ENCODE measurements at regions not wholly inside any gene's neighbourhood (a gene's known extent, or its start where the extent isn't known, plus 50 kb on each side); places are given as distances from the start of the nearest gene placed in this dataset.
"Not testable (repeated sequence)": the region's sequence is repeated elsewhere in the genome, so short reads cannot be mapped to it uniquely, and the experiment has no call there.

- no peak for TF ChIP-seq POLR2A (IDR thresholded peaks at IDR 0.05)
- TF ChIP-seq CTCF (IDR thresholded peaks at IDR 0.05), result no peak
- H3K36me3 ChIP-seq, result no peaks in the 10 kb centered on the region
- intact Hi-C loops (cut with DNase I), result no loop called here
- no peaks in the 10 kb centered on the region for H3K27me3 ChIP-seq
- H3K9me3 ChIP-seq, result peaks cover 0 to 5% (median 0%) of the 10 kb centered on the region in 3 donors
- DNase-seq, result no peak
- H3K27ac ChIP-seq, result no peak overlapping the region
- no peak overlapping the region for H3K4me3 ChIP-seq
- 50% methylated on average over 1 of the region's 1 CpG; no CpG with 5 or more reads in 1 of the 2 donors for WGBS, 2 donors
- peaks cover 0 to 7% (median 0%) of the 10 kb centered on the region in 3 donors for H3K4me1 ChIP-seq
Observed at GRCh38 chr1:59202455-59202854, 94.4 kb upstream of the FGGY start.

GRCh38 chr1:59204001-59204400, 92.9 kb upstream of the FGGY start:
- no peak for DNase-seq
- intact Hi-C loops (cut with DNase I), result no loop called here
- Histone ChIP-seq H3K27ac (peak overlapping the region in 2 of 4 donors; percentile 3 to 37), H3K4me1 (peaks cover 0 to 7% (median 0%) of the 10 kb centered on the region in 3 donors), H3K27me3 (no peaks in the 10 kb centered on the region), H3K36me3 (no peaks in the 10 kb centered on the region), H3K9me3 (peaks cover 0 to 5% (median 0%) of the 10 kb centered on the region in 3 donors), H3K4me3 (no peak overlapping the region)
- WGBS, 2 donors, result 57 to 62% methylated on average over 1 of the region's 1 CpG
- no peak for TF ChIP-seq CTCF (IDR thresholded peaks at IDR 0.05)

GRCh38 chr1:59206616-59207015, 90.3 kb upstream of the FGGY start:
- DNase-seq; H3K36me3 ChIP-seq; H3K27ac ChIP-seq; H3K27me3 ChIP-seq; H3K9me3 ChIP-seq; intact Hi-C loops (cut with DNase I); H3K4me1 ChIP-seq; H3K4me3 ChIP-seq: not testable (repeated sequence)
- WGBS, 2 donors, result 75% methylated on average over 2 of the region's 4 CpGs; no CpG with 5 or more reads in 1 of the 2 donors

GRCh38 chr1:59210430-59210829, 86.5 kb upstream of the FGGY start:
- intact Hi-C loops (cut with DNase I); H3K27me3 ChIP-seq; DNase-seq; H3K27ac ChIP-seq; H3K9me3 ChIP-seq; H3K4me1 ChIP-seq; H3K36me3 ChIP-seq; H3K4me3 ChIP-seq: not testable (repeated sequence)
- 77 to 79% methylated on average over 3 of the region's 3 CpGs for WGBS, 2 donors

GRCh38 chr1:59212706-59213105, 84.2 kb upstream of the FGGY start:
- H3K36me3 ChIP-seq, result no peaks in the 10 kb centered on the region
- H3K4me3 ChIP-seq, result no peak overlapping the region
- no peaks in the 10 kb centered on the region for H3K27me3 ChIP-seq
- no peak overlapping the region for H3K27ac ChIP-seq
- intact Hi-C loops (cut with DNase I), result no loop called here
- TF ChIP-seq POLR2A (IDR thresholded peaks at IDR 0.05), result no peak
- no peak for TF ChIP-seq CTCF (IDR thresholded peaks at IDR 0.05)
- peaks cover 0 to 6% (median 0%) of the 10 kb centered on the region in 3 donors for H3K4me1 ChIP-seq
- no peak for DNase-seq
- 75 to 84% methylated on average over 2 to 3 of the region's 3 CpGs for WGBS, 2 donors
- no peaks in the 10 kb centered on the region for H3K9me3 ChIP-seq

GRCh38 chr1:59214248-59215208, 82.4 kb upstream of the FGGY start:
- Histone ChIP-seq H3K27ac (peak overlapping the region in 1 of 4 donors; percentile 9), H3K9me3 (no peaks in the 10 kb centered on the region), H3K4me1 (peaks cover 0 to 6% (median 0%) of the 10 kb centered on the region in 3 donors), H3K27me3 (no peaks in the 10 kb centered on the region), H3K4me3 (no peak overlapping the region), H3K36me3 (no peaks in the 10 kb centered on the region)
- TF ChIP-seq POLR2A (IDR thresholded peaks at IDR 0.05) (no peak), CTCF (IDR thresholded peaks at IDR 0.05) (no peak)
- intact Hi-C loops (cut with DNase I), result no loop called here
- DNase-seq, result no peak
- 74 to 81% methylated on average over 10 of the region's 10 CpGs for WGBS, 2 donors
